ENCODE measurements at regions not wholly inside any gene's neighbourhood (a gene's known extent, or its start where the extent isn't known, plus 50 kb on each side); places are given as distances from the start of the nearest gene placed in this dataset.

DNA sequence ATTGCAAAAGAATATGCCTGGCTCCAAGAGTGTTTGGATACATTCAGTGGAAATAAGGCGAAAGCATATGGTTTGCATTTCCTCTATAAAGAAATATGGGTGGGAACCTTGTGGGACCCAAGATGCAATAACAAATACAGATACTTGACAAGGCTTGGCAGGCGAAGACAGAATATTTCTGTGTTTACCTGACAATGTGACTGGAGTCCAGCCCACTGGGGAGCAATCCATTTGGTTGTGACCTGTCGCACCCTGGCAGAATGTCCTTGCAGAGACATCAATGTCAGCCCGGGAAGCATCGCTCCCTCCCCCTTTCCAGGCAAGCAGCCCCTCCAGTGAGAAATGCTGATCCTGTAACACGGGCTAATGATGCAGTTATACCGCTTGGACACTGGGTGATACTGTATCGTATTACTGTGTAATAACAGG, 296.6 kb downstream of the MAF start:
- ATAC-seq (no peak), DNase-seq (no peak)
- TF ChIP-seq, protein P1, sequence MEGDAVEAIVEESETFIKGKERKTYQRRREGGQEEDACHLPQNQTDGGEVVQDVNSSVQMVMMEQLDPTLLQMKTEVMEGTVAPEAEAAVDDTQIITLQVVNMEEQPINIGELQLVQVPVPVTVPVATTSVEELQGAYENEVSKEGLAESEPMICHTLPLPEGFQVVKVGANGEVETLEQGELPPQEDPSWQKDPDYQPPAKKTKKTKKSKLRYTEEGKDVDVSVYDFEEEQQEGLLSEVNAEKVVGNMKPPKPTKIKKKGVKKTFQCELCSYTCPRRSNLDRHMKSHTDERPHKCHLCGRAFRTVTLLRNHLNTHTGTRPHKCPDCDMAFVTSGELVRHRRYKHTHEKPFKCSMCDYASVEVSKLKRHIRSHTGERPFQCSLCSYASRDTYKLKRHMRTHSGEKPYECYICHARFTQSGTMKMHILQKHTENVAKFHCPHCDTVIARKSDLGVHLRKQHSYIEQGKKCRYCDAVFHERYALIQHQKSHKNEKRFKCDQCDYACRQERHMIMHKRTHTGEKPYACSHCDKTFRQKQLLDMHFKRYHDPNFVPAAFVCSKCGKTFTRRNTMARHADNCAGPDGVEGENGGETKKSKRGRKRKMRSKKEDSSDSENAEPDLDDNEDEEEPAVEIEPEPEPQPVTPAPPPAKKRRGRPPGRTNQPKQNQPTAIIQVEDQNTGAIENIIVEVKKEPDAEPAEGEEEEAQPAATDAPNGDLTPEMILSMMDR (IDR thresholded peaks at IDR 0.05): no peak
- TF ChIP-seq POLR2A (IDR thresholded peaks at IDR 0.05): no peak
- WGBS (ENCODE audit: insufficient coverage, low coverage, low lambda C conversion rate, missing lambda C conversion rate): 38% methylated on average over 7 of the region's 8 CpGs
- H3K27me3 ChIP-seq: no peaks in the 10 kb centered on the region
- H3K4me3 ChIP-seq: no peak overlapping the region
- no peaks in the 10 kb centered on the region for H3K4me1 ChIP-seq
- intact Hi-C loops (cut with DNase I): no loop called here
- H3K36me3 ChIP-seq: no peaks in the 10 kb centered on the region
- no peaks in the 10 kb centered on the region for H3K9me3 ChIP-seq
- no peak overlapping the region for H3K27ac ChIP-seq

DNA sequence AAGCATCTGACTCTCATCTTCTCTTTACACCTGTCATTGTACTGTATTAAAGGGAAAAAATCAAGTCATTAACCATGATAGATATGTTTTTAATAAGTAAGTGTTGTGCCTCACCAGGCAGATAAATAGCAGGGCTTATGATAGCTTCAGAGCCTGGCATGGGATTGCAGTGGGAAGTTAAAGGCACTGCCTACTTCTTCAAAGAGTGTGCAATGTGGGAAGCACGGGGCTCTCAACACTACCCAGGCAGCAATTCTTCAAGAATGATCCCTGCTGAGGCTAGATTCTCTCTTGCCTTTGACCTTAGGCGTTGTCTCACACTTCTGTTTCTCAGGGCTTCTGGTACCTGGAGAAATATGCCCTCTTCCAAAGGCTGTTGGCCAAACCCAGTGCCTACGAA, 297.3 kb downstream of the MAF start:
- 73% methylated on average over 3 of the region's 3 CpGs for WGBS (ENCODE audit: insufficient coverage, low coverage, low lambda C conversion rate, missing lambda C conversion rate)
- Histone ChIP-seq H3K27ac (no peak overlapping the region), H3K9me3 (no peaks in the 10 kb centered on the region), H3K27me3 (no peaks in the 10 kb centered on the region), H3K36me3 (no peaks in the 10 kb centered on the region), H3K4me3 (no peak overlapping the region), H3K4me1 (no peaks in the 10 kb centered on the region)
- DNase-seq (no peak), ATAC-seq (no peak)
- no peak for TF ChIP-seq POLR2A (IDR thresholded peaks at IDR 0.05)
- TF ChIP-seq, protein P1 (IDR thresholded peaks at IDR 0.05): no peak
- intact Hi-C loops (cut with DNase I): no loop called here

DNA sequence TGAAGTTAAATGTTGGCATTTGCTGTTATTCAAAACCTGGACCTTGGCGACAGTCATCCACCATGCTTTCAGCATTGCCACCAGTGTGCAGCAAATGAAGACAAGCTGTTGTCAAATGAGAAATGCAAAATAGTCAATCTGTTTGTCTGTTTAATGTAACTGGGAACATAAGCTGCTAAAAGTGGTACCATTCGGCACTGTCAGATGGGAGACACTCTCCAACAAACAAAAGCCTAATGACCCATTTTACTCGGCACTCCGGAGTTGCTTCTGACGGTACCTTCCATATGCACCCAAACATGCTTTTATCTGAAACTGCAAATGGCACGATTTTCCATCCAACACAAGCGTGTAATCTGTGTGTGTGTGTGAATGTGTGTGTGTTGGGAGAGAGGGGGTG, 297.8 kb downstream of the MAF start:
- H3K4me3 ChIP-seq: no peak overlapping the region
- intact Hi-C loops (cut with DNase I): no loop called here
- DNase-seq (no peak), ATAC-seq (no peak)
- WGBS (ENCODE audit: insufficient coverage, low coverage, low lambda C conversion rate, missing lambda C conversion rate): 84% methylated on average over 2 of the region's 7 CpGs
- TF ChIP-seq, protein P1 (IDR thresholded peaks at IDR 0.05): no peak
- no peak for TF ChIP-seq POLR2A (IDR thresholded peaks at IDR 0.05)
- no peak overlapping the region for H3K27ac ChIP-seq
- H3K36me3 ChIP-seq: no peaks in the 10 kb centered on the region
- no peaks in the 10 kb centered on the region for H3K9me3 ChIP-seq
- H3K27me3 ChIP-seq: no peaks in the 10 kb centered on the region
- no peaks in the 10 kb centered on the region for H3K4me1 ChIP-seq

DNA sequence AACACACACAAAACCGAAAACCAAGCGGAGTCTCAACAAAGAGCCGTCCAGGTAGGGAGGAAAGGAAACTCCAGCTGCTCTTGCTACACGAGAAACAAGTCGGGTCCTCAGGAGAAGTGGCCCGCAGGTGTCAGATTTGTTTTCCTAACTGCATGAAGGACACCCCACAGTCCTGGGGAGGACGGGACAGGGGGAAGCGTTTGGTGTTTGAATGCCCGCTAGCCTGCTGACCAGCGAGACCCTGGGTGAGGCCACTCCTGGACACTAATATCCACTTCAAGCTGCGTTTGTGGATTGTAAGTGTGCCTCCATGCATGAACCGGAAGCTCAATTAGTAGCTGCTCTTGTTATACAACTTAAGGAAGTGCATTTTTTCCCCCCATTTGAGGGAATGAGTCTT, 299.5 kb downstream of the MAF start:
- no peaks in the 10 kb centered on the region for H3K9me3 ChIP-seq
- H3K36me3 ChIP-seq: no peaks in the 10 kb centered on the region
- WGBS (ENCODE audit: insufficient coverage, low coverage, low lambda C conversion rate, missing lambda C conversion rate): 89% methylated on average over 12 of the region's 12 CpGs
- intact Hi-C loops (cut with DNase I): no loop called here
- DNase-seq (no peak), ATAC-seq (no peak)
- H3K27me3 ChIP-seq: no peaks in the 10 kb centered on the region
- TF ChIP-seq, protein P1 (IDR thresholded peaks at IDR 0.05): no peak
- TF ChIP-seq POLR2A (IDR thresholded peaks at IDR 0.05): no peak
- no peaks in the 10 kb centered on the region for H3K4me1 ChIP-seq
- no peak overlapping the region for H3K27ac ChIP-seq
- H3K4me3 ChIP-seq: no peak overlapping the region
